ENCODE measurements at regions not wholly inside any gene's neighbourhood (a gene's known extent, or its start where the extent isn't known, plus 50 kb on each side); places are given as distances from the start of the nearest gene placed in this dataset.

DNA sequence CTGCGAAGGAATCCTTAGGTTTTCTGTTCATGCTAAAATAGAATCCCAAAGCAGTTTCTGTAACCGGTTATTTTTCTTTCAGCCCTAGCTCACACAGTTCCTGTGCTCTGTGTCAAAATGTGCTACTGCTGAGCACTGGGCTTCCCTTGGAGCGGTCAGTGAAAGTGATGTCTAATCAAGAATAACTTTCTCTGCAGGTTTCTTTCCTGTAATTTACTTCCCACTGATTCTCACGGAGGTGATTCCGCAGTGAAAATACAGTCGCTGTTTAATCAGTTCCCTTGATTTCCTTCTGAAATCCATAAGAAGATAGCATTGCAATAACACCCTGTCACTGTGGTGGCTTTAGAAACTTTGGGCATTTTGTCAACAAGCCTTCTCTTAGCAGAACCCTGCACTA lies 112.0 kb upstream of the ISL1 start:
- no peak for TF ChIP-seq CTCF (IDR thresholded peaks at IDR 0.05)
- no peak for TF ChIP-seq POLR2A (IDR thresholded peaks at IDR 0.05)

Data from ovary (tissue), 3 donors.